ENCODE measurements at regions not wholly inside any gene's neighbourhood (a gene's known extent, or its start where the extent isn't known, plus 50 kb on each side); places are given as distances from the start of the nearest gene placed in this dataset.
"Not testable (repeated sequence)": the region's sequence is repeated elsewhere in the genome, so short reads cannot be mapped to it uniquely, and the experiment has no call there.

DNA sequence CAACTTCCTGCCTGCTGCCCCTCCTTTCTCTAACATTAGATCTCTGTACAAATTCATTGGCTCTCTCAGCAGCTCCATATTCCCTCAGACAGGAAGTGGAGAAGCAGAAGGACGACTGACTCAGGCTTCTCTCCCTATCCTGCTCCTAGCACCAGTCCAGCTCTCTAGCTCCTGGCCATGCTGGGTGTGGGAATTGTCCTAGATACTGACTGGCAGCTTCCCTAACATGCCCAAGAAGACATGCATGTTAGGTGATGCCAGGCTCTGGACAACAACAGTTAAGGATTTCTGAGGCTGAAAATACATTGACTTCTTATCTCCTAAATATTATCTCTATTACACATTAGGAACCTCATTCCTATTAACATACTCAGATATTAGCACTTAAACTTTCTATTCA lies 292.9 kb downstream of the IKZF2 start:
- no peak for DNase-seq

GRCh38 chr2:212854771-212855170 lies 296.6 kb downstream of the IKZF2 start:
- DNase-seq = no peak

DNA sequence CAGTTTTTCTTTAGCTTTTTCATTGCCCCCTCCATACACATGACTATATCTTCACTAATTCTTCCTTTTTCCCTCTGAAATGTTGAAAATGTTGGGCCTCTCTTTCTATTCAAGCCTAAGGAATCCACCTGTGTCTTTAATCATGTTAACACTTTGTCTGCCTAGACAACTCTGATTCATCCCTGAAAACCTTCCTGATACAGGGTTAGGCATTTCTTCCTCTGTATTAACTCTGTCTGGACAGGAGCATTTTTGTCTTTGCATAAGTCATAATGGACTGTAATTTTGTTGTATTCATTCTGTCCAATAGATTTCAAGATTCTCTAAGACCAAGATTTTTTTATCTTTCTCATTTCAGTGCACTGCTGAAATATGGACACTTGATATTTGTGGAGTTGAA lies 297.3 kb downstream of the IKZF2 start:
- DNase-seq = no peak

- DNase-seq = no peak
These were observed 305.5 kb downstream of the IKZF2 start for GRCh38 chr2:212845941-212846340.

DNA sequence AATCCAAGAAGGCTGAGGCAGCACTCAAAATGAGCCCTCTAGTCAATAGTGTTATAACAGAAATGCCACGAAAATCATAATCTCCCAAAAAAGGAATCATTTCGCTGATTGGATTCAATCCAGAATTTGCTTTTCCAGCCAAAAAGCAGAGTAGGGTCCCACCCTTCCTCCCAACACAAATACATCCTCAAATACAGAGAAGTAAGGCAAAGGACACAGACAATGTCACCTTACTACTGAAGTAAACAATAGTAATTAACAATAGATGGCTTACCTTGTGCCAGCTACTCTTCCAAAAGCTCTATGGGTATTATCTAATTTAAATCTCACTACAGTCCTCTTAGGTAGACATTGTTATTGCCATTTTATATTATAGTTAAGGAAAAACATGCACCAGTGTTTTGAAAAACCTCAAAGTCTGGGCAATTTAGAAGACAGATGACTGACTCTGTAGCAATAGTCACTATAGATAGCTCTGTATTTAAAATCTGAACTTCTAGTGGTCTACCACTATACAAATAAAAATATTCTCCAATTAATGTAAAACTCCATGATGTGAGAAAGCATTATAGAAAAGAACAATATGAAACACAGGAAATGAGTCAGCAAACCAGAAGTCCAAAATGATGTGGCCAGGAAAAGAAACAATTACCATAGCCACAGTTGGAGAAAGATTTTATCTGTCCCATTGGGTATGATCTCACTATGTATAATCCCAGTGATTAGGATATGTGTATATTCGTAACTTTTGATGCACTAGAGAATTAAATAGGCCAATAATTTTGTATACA lies 305.0 kb upstream of the ERBB4 start:
- DNase-seq = no peak

- DNase-seq = no peak
These were observed 304.1 kb upstream of the ERBB4 start for GRCh38 chr2:212842544-212843185.

DNA sequence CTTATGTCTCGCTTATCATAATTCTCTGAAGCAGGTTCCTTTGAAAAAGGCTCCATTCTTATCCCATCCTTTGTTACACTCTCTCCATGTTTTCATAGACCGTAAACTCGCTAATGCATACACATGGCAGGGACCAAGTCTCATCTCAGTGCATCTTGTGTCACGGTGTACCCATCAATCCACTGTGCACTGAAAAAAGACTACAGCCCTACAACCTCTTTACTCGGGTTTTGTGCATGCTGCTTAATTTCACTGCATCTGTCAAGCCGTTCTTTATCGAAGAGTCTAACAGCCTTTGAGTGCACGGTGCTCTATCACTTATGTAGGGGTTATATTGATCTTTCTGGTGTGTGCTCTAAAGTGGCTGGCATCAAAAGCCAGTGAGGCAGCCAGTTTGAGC lies 302.9 kb upstream of the ERBB4 start:
- DNase-seq = no peak

DNA sequence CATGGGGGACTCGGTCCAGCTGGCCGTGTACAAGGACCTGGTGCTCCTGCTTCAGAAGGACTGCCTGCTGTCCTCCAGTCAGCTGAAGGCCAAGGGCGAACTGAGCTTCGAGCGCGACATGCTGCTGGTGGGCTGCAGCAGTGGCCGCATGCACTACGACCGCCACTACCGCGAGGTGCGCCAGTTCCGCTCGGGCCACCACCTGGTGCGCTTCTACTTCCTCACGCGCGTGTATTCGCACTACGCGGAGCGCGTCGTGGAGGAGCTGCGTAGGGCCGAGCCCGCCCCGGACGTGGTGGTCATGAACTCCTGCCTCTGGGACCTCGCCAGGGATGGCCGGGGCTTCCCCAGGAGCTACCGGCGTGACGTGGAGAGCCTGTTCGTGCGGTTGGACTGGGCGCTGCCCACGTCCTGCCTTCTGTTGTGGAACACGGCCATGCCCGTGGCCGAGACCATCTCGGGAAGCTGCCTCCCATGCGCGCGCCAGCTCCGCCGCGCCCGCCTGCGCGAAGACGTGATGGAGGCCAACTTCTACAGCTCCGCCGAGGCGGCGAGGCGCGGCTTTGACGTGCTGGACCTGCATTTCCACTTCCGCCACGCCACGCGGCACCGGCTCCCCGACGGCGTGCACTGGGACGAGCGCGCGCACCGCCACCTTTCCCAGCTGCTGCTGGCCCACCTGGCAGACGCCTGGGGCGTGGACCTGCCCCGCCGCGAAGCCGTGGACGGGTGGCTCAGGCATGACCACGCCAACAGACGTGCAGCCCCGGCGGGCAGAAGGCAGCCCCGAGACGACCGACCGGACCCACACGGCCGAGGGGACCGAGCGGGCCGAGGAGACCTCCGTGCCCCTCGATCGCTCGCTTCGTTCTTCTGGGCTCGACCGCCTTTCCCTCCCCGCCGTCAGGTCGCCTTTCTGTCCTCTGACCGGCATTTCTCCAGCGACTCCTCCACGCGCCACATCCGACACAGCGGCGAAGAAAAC lies 293.9 kb upstream of the ERBB4 start:
- DNase-seq = no peak

GRCh38 chr2:212831671-212832199 lies 293.1 kb upstream of the ERBB4 start:
- DNase-seq = no peak

DNA sequence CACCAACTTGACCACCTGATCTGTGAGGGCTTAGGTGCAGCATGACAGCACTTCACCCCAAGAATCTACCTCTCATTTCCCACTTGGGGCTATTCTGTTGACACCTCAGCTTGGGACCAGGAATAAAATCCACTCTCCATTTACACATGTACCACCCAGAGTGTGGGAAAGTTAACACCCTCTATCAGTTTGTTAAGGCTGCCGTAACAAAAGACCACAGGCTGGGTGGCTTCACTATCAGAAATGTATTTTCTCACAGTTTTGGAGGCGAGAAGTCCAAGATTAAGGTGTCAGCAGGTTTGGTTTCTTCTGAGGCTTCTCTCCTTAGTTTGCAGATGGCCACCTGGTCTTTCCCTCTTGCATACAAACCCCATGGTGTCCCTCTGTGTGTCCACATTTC lies 277.7 kb upstream of the ERBB4 start:
- DNase-seq = no peak

GRCh38 chr2:212815453-212815852 lies 276.9 kb upstream of the ERBB4 start:
- no peak for DNase-seq

DNA sequence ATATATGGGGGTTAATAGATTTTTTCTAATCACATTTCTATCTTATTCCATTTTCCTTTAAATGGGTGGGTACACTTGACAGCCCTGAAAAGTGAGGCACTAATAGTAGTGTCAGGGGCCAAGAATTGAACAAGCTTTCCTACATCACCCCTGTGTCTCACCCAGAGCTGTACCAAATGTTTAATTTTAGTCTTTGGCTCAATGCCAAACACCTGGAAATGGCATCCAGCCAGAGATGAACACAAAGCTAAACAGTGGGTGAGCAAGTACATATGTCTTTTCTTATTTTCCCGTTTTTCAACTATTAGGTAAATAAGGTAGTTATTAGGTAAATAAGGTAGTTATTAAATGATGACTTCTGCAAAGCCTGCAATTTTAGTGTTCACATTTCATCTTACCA lies 276.3 kb upstream of the ERBB4 start:
- DNase-seq = no peak

DNA sequence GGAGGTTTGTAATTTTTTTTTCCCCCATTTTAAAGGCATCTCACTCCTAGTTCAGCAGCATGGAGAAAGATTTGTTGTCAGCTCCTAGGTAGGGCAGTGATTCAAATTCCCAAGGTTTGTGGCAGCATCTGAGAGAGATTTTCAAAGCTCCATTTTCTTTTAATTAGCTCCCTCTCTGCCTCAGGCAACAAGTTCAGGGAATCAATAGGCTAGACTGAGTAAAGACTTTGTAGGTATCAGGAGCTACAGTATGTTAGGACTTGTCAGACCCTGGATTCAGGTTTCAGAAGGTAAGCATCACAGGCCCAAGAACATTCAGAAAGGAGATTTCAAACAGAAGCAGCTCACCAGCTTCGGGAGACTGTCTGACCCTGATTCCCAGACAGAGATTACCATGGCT lies 273.3 kb upstream of the ERBB4 start:
- DNase-seq = no peak

GRCh38 chr2:212811036-212811805 lies 272.6 kb upstream of the ERBB4 start:
- no peak for DNase-seq

DNA sequence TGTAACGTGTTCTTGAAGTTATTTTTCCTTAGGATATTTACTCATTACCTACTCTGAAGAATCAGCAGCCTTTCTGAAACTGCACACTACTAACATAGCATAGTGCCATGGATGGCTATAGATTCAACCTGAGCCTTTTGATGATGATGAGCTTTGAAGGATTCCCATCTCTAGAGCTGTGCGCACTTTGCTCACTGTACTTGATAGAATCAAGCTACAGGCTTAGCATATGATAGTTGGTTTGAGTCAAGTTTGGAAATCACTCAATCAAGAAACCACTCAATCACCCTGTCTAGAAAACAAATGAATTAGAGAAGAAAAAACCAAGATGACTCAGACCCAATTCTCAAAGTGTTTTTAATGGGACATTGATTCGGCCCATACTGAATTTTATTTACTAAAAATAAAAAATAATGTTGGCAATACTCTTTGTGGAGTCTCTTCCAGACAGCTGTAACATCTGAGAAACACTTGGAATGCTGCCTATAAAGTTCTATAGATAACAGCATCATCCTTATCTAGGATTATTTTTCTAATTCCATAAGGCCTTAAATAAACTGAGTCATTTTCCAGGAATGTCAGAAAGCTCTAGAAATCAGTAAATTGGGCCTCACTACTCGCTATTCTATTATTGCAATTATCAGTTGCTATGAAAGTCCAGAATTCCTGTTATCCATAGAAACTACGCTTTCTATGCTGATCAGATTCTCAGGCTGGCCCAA lies 259.0 kb upstream of the ERBB4 start:
- DNase-seq = no peak

DNA sequence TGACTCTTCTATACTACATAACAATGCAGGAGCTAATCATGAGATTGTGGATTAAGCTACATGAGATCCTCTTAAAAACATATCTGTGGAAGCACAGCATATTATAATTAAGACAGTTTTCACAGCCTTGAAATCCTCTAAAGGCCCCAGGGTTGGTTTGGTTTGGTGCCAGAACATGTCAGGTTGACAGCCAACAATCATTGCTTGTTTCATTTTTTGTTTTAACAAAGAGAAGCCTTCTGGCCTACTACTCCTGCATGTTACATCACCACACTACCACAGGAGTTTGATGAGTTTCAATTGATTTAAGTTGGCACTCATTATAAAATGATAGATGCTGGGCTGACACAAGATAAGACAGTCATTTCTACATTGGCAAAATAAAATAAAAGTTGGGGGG lies 255.9 kb upstream of the ERBB4 start:
- DNase-seq = no peak

GRCh38 chr2:212791569-212791968 lies 253.0 kb upstream of the ERBB4 start:
- no peak for DNase-seq

DNA sequence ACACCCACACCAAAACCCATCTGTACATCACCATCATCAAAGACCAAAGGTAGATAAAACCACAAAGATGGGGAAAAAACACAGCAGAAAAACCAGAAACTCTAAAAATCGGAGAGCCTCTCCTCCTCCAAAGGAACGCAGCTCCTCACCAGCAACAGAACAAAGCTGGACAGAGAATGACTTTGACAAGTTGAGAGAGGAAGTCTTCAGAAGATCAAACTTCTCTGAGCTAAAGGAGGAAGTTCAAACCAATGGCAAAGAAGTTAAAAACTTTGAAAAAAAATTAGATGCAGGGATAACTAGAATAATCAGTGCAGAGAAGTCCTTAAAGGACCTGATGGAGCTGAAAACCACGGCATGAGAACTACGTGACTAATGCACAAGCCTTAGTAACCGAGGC lies 247.5 kb upstream of the ERBB4 start:
- not testable (repeated sequence) for DNase-seq

DNA sequence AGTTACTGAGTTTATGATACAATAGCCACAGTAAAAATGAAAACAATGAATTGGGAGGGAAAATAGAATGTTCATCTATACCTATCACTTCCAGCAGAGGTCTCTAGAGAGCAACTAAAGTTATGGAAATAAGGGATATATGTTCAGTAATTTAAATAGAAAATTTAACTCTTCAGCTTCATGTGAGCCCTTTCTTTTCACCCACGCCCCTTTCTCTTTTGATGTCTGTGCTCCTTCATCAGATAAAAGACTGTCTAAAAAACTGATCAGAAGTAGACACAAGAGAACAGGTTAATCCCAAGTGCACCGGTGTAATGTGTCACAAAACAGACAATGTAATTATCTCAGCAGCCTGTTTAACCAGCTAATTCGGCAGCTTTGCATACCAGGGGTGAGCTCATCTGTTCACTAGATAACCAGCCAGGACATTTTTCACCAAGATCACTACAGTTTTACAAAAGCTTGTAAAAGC lies 238.5 kb upstream of the ERBB4 start:
- peak; percentile 7 for DNase-seq

DNA sequence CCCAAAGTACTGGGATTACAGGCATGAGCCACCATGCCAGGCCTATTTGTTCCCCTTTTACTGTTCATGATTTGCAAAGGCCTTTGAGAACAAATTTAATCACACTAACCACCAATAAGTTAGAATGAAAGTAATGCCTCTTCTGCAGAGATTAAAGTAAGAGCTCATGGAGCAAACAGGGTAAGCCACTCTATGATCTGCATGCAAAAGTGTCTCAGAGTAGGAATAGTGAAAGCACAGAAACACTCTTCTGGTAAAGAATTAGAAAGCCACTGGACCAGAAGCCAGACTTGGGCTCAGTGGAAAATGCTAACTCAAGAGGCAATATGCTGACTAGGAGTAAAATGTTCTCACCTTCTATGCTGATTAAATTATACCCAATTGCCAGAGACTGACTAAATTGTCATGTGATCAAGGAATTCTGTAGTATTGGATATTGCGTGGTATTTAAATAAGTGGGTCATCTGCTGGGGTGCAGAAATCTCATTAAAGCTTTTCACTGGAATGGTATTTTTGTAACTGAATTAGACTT lies 235.3 kb upstream of the ERBB4 start:
- DNase-seq = no peak

GRCh38 chr2:212770240-212770639 lies 231.6 kb upstream of the ERBB4 start:
- no peak for DNase-seq

All from central memory CD4-positive, alpha-beta T cell (primary cell).